Lower lobe of right lung (tissue), 2 donors: ENCODE measurements at regions not wholly inside any gene's neighbourhood (a gene's known extent, or its start where the extent isn't known, plus 50 kb on each side); places are given as distances from the start of the nearest gene placed in this dataset.

Source experiments
- ATAC-seq, 2 donors: fragments of 200-7000 bp; cut with Tn5 transposase; one replicate each; pipeline ENCODE4 v1.9.1; 2020 to 2022; ENCODE audit warnings: mild to moderate bottlenecking in 2 of 2, moderate library complexity in 2 of 2
- DNase-seq: peaks from one replicate; pipeline ENCODE4 v3.0.0-alpha.2; 2020
- H3K27ac ChIP-seq: fragments of 200-600 bp; one replicate; pipeline ENCODE4 v1.8.0; 2022
- H3K27me3 ChIP-seq: fragments of 200-600 bp; one replicate; pipeline ENCODE4 v1.8.0; 2022; ENCODE audit warnings: low read depth
- H3K36me3 ChIP-seq: fragments of 200-600 bp; one replicate; pipeline ENCODE4 v1.8.0; 2022; ENCODE audit warnings: mild to moderate bottlenecking
- H3K4me1 ChIP-seq: fragments of 200-600 bp; one replicate; pipeline ENCODE4 v1.8.0; 2022
- H3K4me3 ChIP-seq: fragments of 200-600 bp; one replicate; pipeline ENCODE4 v1.8.0; 2022; ENCODE audit warnings: mild to moderate bottlenecking
- H3K9me3 ChIP-seq: fragments of 200-600 bp; one replicate; pipeline ENCODE4 v1.8.0; 2022
- CTCF ChIP-seq: fragments of 200-600 bp; IDR thresholded peaks from one replicate; pipeline ENCODE4 v1.8.0; 2022; ENCODE audit warnings: antibody characterized with exemption, mild to moderate bottlenecking
- intact Hi-C: fragments of 100-400 bp; cut with DNase I; formaldehyde crosslinking; loops from one replicate; pipeline ENCODE4 v1.11.0; 2022
- donor health status: DM: no; HTN: yes; CAD: no; lungs with severe emphysema.

DNA sequence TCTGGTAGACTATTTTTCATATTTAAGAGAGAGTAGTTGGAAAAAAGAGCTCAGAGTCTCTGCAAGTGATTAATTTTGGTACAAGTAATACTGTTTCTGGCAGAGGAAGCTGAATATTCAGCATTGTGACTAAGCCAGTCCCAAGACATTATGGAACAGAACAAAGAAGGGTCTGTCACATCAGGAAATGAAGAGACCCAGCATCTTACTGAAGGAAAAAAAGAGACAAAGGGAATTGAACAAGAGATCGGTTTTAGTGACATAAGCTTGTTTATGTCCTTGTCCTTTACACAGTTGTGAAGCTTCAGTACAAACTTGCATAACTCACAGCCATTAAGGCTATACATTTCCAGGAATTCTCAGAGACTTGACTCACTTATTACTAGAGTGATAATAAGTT, 568.5 kb upstream of the SLC8A1 start:
- Histone ChIP-seq H3K27ac (no peak overlapping the region), H3K36me3 (no peaks in the 10 kb centered on the region), H3K9me3 (no peaks in the 10 kb centered on the region), H3K4me3 (no peak overlapping the region), H3K4me1 (no peaks in the 10 kb centered on the region), H3K27me3 (no peaks in the 10 kb centered on the region)
- DNase-seq (no peak), ATAC-seq (no peak)
- intact Hi-C loops: no loop called here
- TF ChIP-seq CTCF: no peak

DNA sequence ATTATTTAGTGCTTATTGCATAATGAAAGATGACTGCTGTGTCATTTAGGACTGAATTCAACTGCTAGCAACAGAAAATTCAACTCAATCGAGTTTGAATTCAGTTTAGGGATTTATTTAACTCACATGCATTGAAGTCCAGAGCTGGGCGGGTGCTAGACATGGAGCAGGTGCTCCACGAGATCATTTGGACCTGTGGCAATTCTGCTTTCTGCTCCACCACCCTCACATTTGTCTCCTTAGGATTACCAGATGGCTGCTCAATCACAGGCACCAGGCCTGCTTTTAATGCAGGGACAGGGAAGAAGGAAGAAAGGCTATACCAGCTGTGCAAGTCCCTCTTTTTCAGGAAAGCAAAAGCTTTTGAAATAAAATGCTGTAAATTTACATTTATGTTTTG, 572.9 kb upstream of the SLC8A1 start:
- no peaks in the 10 kb centered on the region for H3K27me3 ChIP-seq
- no peak overlapping the region for H3K4me3 ChIP-seq
- DNase-seq (no peak), ATAC-seq (no peak)
- no peaks in the 10 kb centered on the region for H3K36me3 ChIP-seq
- no peaks in the 10 kb centered on the region for H3K4me1 ChIP-seq
- intact Hi-C loops: no loop called here
- H3K27ac ChIP-seq: no peak overlapping the region
- H3K9me3 ChIP-seq: no peaks in the 10 kb centered on the region
- TF ChIP-seq CTCF: no peak

- ATAC-seq (no peak), DNase-seq (no peak)
- Histone ChIP-seq H3K27ac (no peak overlapping the region), H3K4me3 (no peak overlapping the region), H3K4me1 (no peaks in the 10 kb centered on the region), H3K27me3 (no peaks in the 10 kb centered on the region), H3K36me3 (no peaks in the 10 kb centered on the region), H3K9me3 (no peaks in the 10 kb centered on the region)
- TF ChIP-seq CTCF: no peak
- intact Hi-C loops: no loop called here
Observed at GRCh38 chr2:41026613-41027012, 574.7 kb upstream of the SLC8A1 start.

- Histone ChIP-seq H3K4me1 (no peaks in the 10 kb centered on the region), H3K27me3 (no peaks in the 10 kb centered on the region), H3K4me3 (no peak overlapping the region), H3K9me3 (no peaks in the 10 kb centered on the region), H3K27ac (no peak overlapping the region), H3K36me3 (no peaks in the 10 kb centered on the region)
- TF ChIP-seq CTCF: no peak
- ATAC-seq (no peak), DNase-seq (no peak)
- intact Hi-C loops: no loop called here
Observed at GRCh38 chr2:41027095-41027494, 575.2 kb upstream of the SLC8A1 start.

DNA sequence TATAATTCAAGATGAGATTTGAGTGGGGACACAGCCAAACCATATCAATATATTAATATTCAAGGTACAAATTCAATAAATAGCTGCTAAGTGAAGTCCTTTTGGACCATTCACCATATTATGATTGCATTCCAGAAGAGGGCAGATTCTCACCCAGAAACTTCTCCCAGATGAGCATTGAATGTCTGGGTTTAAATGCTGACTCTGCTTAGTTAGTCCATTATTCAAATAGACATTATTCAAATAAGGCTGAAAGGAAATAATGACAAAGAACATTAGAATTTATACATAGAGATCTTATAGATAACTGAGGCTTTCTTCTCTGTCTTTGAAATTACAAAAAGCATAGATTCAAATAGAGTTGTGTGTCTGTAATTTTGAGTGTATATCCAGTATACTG, 579.4 kb upstream of the SLC8A1 start:
- DNase-seq: no peak
- Histone ChIP-seq H3K4me3 (no peak overlapping the region), H3K4me1 (no peaks in the 10 kb centered on the region), H3K27ac (no peak overlapping the region), H3K36me3 (no peaks in the 10 kb centered on the region), H3K9me3 (no peaks in the 10 kb centered on the region), H3K27me3 (no peaks in the 10 kb centered on the region)
- no peak for TF ChIP-seq CTCF
- intact Hi-C loops: no loop called here
- no peak for ATAC-seq

DNA sequence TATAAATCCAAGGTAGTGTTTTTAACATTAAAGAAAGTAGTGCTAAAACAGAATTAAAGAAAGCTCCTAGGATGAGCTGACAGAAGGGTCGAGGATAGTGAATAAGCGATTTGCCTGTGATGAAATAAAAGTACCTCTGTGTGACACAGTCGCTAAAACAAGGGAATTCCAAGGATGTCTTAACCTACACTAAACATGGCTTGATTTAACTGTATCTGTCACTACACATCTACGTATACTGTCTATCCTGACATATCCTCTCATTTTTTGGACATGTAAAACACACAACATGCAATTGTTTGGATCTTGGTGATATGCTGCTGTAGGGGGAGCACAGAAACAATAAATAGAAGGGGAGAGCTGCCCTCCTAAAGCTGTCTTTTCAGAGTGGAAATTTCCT, 580.8 kb upstream of the SLC8A1 start:
- no peaks in the 10 kb centered on the region for H3K27me3 ChIP-seq
- DNase-seq (no peak), ATAC-seq (no peak)
- intact Hi-C loops: no loop called here
- no peaks in the 10 kb centered on the region for H3K36me3 ChIP-seq
- no peaks in the 10 kb centered on the region for H3K4me1 ChIP-seq
- no peak overlapping the region for H3K4me3 ChIP-seq
- no peaks in the 10 kb centered on the region for H3K9me3 ChIP-seq
- no peak overlapping the region for H3K27ac ChIP-seq
- no peak for TF ChIP-seq CTCF
